GM12864 (cell line): ENCODE measurements at regions not wholly inside any gene's neighbourhood (a gene's known extent, or its start where the extent isn't known, plus 50 kb on each side); places are given as distances from the start of the nearest gene placed in this dataset.

Source experiments
- DNase-seq: peaks from one replicate; pipeline ENCODE4 v3.0.0-alpha.2; 2011; ENCODE audit warnings: low read depth
- H3K4me3 ChIP-seq: 2 replicates; pipeline ENCODE4 v1.5.1; 2011; ENCODE audit warnings: mild to moderate bottlenecking, low read depth, low read length, control low read depth
- TF ChIP-seq, protein P1 (sequence below): IDR thresholded peaks from 2 replicates; pipeline ENCODE4 v1.5.1; 2011; ENCODE audit warnings: low read depth, mild to moderate bottlenecking, moderate library complexity, low read length, control low read depth, inconsistent platforms; ENCODE audit errors: missing control alignments

DNA sequence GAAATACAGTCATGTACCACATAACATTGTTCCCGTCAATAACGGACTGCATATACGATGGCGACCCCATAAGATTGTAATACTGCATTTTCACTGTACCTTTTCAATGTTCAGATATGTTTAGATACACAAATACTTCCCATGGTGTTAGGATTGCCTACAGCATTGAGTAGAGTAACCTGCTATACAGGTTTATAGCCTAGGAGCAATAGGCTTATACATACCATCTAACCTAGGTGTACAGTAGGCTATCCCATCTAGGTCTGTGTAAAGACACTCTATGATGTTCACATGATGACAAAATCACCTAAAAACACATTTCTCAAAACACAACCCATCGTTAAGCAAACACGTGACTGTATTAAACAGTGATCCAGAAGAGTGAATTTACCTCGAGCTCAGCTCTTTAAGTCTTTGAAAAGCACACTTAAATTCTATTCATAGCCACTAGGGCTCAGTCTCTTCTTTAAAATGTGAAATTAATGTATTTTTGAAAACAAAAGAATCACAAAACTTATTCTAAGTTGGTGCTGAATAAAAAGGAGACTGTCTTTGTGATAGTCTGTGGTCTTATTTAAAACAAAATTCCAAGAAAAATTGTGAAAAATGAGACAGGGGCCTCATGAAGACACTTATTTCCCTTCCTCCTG is 239.1 kb upstream of the ARID2 start:
- no peak for DNase-seq
- no peak overlapping the region for H3K4me3 ChIP-seq
- TF ChIP-seq, protein P1, sequence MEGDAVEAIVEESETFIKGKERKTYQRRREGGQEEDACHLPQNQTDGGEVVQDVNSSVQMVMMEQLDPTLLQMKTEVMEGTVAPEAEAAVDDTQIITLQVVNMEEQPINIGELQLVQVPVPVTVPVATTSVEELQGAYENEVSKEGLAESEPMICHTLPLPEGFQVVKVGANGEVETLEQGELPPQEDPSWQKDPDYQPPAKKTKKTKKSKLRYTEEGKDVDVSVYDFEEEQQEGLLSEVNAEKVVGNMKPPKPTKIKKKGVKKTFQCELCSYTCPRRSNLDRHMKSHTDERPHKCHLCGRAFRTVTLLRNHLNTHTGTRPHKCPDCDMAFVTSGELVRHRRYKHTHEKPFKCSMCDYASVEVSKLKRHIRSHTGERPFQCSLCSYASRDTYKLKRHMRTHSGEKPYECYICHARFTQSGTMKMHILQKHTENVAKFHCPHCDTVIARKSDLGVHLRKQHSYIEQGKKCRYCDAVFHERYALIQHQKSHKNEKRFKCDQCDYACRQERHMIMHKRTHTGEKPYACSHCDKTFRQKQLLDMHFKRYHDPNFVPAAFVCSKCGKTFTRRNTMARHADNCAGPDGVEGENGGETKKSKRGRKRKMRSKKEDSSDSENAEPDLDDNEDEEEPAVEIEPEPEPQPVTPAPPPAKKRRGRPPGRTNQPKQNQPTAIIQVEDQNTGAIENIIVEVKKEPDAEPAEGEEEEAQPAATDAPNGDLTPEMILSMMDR = no peak

- H3K4me3 ChIP-seq = no peak overlapping the region
- TF ChIP-seq, protein P1 = no peak
- no peak for DNase-seq
Measured at GRCh38 chr12:45494279-45494678, 235.2 kb upstream of the ARID2 start.

DNA sequence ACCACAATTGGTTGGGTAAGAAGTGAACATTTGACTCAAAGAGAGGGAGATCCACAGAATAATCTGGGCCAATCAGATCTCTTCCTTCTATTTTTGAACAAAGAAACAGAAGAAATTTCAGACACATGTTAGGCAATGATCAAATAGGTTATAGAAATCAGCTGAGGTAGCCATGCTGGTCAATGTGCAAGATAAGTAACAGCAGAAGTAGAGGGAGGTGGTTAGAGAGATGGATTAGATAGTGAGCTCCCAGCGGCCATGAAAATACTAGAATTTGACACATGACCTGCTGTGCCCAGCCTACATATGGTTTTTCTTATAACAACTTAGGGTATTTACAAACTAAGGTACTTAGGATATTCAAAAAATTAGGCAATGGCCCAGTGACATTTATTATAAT is 230.9 kb upstream of the ARID2 start:
- H3K4me3 ChIP-seq = no peak overlapping the region
- no peak for DNase-seq
- TF ChIP-seq, protein P1 = no peak

DNA sequence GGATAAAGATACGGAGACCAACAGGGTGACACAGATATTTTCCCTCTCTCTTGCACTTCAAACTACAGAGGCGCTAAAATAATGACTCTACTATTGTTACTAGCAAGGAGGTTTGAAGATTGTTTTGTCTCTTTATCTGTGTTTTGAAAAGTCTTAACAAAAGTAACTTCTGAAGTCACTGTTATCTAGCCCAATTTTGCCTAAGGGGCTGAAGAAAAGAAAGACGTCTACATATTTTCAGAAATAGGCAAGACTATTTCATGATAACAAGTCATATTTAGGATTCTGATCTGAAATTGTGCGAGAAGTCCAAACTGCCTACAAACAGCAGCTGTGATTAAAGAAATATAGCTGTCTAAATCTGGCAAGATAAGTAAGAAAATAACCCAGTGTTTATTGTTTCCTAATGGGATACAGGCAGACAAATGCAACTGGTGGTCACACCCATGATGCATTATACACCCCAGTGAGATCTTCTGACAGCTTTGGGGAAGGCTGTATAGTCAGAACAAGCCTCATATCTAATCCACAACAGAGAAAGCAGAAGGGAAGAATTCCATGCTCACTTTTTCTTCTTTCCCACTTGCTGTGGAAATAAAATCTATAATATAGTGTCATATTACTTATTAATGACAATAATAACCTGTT is 226.9 kb upstream of the ARID2 start:
- no peak for DNase-seq
- TF ChIP-seq, protein P1 = no peak
- no peak overlapping the region for H3K4me3 ChIP-seq

DNA sequence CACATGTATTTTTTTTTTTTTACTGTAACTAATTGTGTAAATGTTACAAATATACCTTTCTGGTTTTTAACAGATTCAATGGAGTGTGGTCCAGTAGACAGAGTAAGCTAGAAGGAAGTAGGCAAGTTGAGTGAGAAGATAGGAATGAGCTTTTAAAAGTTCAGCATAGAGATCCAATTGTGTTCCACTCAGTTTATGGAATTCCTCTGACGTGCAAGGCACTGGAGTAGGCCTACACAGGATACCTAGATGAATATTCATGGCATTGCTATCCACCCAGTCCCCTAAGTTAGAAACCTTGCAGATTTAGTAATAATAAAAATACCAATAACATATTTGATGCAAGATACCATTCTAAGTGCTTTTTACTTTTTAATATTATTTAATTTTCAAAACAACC is 225.6 kb upstream of the ARID2 start:
- no peak overlapping the region for H3K4me3 ChIP-seq
- DNase-seq = no peak
- TF ChIP-seq, protein P1 = no peak

DNA sequence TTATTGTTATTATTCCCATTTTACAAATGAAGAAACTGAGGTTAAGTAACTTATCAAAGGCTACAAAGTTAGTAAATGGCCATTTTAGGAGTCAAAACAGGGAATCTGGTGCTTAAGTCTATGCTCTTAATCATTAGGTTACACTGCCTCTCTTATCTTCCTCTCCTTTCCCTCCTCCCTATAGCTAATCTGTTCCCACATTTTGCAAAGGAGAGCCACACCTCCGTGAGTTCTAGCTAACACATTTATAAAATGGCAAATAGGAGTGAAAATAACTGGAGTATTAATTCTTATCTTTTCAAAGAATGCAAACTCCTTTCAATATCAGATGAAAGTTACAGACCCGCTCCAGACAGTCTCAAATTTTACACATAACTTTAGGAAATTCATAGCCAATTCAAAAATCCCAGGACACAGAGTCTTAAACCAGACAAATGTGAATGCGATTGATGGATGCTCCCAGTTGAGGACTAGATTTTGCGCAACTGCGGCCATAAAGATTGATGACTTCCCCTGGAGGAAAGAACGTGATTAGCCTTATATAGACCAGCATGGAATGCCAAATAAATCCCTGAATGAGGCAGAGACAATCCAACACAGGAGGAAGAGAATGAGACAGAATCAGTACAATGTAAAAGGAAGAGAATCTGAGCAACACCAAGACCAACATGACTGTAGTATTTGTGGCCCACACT is 225.0 kb upstream of the ARID2 start:
- TF ChIP-seq, protein P1 = no peak
- no peak for DNase-seq
- H3K4me3 ChIP-seq = no peak overlapping the region
